GM12892 (cell line): ENCODE measurements at regions not wholly inside any gene's neighbourhood (a gene's known extent, or its start where the extent isn't known, plus 50 kb on each side); places are given as distances from the start of the nearest gene placed in this dataset.

Source experiments
- POLR2A ChIP-seq: IDR thresholded peaks from 2 replicates; pipeline ENCODE4 v1.6.1; 2011; ENCODE audit warnings: low read depth, low read length, control low read depth
- POLR2AphosphoS5 ChIP-seq: IDR thresholded peaks from 2 replicates; pipeline ENCODE4 v1.6.1; 2011; ENCODE audit warnings: low read depth, low read length, control low read depth

DNA sequence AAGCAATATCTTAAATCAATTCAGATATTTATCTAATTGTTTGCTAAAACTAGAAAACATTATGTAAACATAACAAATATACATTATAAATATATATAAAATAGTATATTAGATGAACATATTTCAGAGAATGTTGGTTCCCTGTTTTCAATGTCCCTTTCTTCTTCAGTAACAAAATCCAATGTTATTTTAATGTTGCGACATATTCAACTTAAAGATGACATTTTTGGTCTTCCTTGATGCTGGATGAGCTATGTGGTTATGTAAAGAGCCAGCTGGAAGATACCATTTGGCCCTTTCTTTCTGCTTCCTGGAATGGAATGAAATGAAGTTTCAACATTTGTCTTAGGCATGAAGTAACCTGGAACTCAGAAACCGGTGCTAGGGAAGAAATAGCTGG, 668.1 kb upstream of the CDH6 start:
- TF ChIP-seq POLR2AphosphoS5 (no peak), POLR2A (no peak)
